HT-29 (cell line): ENCODE measurements at regions not wholly inside any gene's neighbourhood (a gene's known extent, or its start where the extent isn't known, plus 50 kb on each side); places are given as distances from the start of the nearest gene placed in this dataset.
A peak's percentile ranks its signal among the peaks of the same experiment; 100 is the strongest.
"Not testable (repeated sequence)": the region's sequence is repeated elsewhere in the genome, so short reads cannot be mapped to it uniquely, and the experiment has no call there.

Experiments
- DNase-seq: peaks from one replicate; pipeline ENCODE4 v3.0.0-alpha.2; 2015; ENCODE audit warnings: low spot score

DNA sequence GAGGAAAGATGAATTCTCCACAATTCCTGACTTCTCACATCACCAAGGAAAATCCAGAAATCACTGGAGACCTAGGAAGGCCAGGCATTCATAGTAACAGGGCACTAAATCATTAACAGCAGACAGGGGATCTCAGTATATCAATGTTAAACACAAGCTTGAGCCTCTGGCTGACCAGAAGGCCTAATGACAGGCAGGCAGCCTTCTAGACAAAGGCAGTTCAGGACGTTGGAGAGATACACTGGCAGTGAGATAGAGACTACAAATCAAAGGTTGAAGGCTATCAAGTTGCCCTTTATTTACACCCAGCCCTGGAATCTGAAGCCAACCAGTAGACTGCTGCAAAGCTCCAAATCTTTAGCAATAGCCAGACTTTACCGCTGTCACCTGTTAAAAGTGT lies 422.8 kb upstream of the CCL2 start:
- no peak for DNase-seq

DNA sequence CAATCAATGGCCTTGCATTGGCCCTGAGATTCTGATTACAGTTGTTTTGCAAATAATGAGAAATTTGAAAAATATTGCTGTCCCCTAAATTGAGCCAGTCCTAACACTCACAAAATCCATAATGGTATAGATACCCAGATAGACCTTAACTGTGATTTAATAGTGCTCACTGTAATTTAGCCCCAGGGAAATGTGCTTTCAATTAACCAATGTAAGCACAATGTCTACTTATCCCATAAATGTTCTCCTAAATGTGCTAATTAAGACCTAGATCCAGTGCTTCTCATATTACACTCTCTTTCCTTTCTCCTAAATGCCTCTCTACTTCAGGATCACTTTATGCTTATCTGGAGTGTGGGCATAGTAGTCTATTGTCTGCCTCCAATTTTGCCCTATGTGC lies 417.8 kb upstream of the CCL2 start:
- no peak for DNase-seq

DNA sequence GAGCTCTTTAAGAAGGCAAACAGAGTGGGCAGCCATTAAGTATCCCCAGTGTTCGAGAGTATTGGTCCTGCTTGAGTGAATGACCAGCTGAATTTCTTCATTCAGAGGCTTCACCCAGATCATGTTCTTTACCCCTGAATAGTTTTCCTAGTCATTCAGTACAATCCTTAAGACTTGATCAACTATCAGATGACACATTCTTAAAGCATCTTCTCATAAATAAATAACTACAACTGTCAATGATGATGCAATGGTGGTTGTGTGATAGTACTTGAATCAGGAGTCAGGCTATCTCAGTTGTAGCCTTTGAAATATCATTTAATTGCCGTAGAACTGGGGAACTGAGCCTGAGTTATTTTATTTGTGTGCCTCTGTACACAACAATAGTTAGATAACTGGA lies 416.8 kb upstream of the CCL2 start:
- no peak for DNase-seq

DNA sequence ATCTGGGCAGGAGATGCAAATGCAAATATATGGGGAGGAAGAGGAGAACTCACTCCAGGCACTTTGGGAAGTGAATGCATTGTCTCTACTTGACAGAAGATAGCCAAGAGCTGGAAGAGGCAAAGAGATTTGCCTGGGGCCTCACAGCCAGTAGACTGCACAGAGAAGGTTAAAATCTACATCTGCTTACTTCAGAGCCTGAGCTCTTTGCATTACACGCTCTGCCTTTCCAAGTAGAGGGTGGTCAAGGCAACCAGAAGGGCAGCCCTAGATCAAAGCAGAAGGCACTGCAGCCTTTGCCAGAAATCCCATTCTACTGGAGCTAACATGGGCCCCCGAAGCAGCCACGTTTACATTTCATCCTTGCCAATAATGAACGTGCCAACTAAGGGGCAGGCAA lies 407.2 kb upstream of the CCL2 start:
- DNase-seq: no peak

DNA sequence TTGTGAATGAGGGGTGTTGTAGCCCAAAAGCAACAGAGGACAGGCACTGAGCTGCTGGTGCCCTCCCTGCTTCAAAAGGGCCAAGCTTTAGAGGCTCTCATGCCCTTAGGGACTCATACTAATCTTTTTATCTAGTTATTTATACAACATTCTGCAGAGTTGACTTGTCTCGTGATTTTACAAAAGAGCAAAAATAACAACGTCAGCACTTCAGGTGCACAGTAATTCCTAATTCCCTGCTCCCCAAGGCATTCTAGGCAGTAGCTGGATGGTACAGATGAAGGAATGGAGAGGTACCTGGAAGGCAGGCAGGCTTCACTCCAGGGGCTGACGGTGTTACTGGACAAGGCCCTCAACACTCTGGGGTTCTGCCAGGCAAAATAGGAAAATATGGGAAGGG lies 406.7 kb upstream of the CCL2 start:
- DNase-seq: no peak

DNA sequence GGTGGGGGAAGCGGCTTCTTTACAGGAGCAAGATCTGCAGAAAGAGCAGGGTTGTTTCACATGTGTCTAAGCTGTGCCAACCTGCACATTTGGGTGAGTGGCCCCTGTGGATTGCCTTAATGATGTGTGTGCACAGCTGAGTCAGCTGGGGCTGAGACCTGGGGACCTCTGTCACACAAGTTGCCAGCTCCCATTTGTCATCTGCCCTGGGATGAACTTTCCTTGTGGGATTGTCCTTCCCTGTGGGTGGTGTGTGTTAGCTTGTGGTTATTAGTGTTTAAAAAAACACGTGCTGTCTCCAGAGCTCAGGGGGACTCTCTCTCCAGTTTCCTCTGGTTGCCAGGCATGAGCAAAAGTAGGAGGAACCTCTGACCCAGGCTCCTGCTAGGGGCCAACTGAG lies 400.5 kb upstream of the CCL2 start:
- no peak for DNase-seq

DNA sequence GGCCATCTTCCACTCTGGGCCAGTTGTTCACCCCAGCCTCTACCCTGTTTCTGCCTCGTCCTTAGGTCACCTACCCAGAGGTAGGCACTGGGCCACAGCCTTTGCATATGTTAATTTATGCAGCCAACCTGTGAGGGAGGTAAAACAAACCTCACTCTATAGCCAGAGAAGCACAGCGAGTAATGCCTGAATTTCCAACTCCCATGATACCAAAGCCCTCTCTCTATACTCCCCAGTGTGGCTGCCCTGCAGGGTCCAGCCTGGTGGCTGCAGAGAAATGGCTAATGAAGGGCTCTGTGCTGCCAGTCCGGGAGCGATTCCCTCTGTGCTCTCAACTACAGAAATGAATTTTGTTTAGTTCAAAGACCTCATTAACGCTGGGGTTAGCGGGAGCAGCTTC lies 397.0 kb upstream of the CCL2 start:
- DNase-seq: no peak

DNA sequence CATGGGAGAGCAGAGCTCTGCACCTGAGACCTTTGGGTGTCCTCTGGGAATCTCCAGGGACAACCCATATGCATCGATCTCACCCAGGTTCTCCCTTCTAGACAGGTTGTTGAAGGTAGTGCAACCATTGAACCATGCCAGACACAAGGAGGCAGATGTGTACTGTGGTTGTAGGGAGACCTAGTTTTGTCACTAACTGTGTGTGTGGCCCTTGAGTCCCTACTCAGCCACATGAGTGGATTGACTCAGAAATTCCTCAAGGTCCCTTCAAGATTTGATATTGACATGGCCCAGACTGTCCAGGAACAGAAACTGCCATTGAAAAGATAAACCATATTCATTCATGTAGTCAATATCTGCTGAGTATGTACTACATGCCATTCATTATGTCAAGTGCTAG lies 396.4 kb upstream of the CCL2 start:
- no peak for DNase-seq

DNA sequence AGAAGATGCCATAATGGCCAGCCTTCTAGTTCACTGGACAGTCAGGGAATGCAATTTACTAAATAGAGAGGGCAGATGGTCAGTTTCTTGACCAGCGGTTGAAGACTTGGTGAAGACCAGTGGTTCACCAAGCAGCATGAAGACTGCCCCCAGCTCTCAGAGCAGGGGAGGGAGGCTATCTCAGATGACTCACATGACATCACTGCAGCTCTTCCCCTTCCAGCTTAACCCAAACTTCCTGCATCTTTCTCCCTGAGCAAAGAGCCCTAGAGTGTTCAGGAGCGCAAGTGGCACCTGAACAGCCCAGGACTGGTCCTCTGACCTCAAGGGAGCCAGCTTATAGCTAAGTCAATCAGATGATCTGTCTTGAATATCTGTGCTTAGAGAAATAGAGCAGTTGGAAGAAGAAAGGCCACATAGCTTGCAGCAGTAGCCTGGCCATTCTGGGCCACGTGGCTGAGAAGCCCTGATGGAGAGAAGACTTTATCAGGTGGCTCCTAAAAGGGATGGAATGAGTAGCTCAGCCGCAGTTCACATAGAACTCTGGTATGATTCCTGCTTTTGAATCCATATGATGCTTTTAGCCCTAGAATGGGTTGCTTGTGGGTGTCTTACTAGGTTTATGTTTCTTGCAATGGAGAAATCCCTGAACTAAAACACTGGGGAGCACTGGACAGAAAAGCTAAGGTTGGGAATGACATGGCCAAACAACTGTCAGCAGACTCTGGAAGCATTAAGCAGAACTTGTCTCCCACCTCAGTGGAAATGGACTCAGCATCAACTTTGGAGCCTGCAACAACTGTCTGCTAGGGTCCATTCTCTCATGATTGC lies 392.1 kb upstream of the CCL2 start:
- no peak for DNase-seq

DNA sequence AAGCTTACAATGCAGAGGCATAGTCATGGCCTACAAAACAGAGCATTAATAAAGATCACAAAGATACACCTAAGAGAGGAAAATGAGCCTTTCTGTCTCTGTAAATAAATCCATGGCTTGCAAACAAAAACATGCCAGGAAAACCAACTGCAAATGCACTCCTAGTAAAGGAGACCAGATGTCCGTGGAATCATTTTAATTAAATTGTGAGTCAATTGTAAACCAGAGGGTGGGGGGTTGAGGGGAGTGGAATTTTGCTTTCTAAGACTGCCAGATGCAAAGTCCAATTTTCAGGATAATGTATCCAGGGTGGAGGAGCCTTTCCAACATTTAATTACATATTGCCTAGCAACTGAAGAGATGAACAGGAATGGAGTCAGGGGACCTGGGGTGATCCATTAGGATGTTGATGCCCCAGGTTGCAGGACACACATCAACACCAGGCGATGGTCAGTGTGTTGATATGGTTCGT lies 390.3 kb upstream of the CCL2 start:
- DNase-seq: no peak

DNA sequence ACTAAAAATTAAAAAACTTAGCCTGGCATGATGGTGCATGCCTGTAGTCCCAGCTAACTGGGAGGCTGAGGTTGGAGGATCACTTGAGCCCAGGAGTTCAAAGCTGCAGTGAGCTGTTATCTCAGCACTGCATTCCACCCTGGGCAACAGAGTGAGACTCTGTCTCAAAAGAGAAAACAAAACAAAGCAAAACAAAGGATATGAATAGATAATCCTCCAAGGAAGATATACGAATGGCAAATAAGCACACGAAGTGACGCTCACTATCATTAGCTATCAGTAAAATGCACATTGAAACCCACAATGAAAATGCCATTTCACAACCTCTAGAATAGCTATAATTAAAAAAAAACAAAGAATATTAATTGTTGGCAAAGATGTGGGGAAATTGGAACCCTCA lies 386.2 kb upstream of the CCL2 start:
- DNase-seq: no peak

DNA sequence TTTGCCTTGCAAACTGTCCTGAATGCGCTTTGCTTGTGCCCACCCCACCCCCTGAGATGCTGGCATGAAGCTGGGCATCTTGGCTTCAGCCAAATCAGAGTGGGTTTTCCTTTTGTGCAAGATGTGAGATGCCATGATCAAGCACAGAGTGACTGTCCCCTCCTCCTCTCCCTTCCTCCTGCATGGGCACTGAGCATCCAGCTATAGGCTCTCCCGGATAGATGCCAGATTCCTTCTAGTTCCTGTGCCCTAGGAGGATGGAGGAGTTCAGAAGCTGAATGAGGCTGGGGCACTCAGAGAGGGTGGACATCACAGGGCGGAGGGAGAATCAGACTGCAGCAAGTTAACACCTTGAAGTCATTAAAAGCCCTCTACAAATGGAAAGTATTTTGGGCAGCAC lies 384.1 kb upstream of the CCL2 start:
- no peak for DNase-seq

DNA sequence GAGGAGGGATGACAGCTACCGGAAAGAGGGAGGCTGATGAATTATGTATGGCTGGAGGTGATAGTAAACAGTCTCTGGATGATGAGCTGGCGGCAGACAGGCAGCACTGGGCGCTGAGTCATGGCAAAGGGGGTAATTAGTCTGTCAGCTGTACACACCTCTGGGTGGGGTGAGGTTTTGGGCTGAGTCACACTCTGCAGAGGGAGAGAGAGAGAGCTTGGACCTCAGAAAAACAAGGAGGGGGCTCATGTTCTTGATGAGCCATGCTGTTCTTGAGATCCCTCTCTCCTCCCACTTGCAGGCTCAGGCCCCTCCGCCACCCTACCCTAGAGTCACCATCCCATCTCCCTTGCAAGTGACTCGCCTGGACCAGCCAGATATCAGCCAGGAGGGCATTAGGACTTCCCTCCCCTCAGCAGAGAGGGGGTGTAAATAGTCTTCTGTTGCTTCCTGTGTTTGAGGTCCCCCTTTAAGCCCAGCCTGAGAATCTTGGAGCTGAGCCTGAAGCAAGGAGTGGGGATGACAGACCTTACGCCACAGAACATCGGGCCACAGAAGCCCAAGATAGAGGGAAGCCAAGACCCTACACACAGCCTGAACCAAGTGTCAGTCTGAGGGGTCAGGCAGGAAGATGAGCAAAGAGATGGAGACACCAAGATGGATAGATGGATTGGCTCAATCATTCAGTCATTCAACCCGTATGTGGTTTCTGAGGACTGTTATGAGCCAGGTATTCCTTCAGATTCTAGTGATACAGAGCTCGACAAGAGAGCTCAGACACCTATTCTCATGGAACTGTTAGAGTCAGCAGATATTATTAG lies 383.2 kb upstream of the CCL2 start:
- DNase-seq: no peak

DNA sequence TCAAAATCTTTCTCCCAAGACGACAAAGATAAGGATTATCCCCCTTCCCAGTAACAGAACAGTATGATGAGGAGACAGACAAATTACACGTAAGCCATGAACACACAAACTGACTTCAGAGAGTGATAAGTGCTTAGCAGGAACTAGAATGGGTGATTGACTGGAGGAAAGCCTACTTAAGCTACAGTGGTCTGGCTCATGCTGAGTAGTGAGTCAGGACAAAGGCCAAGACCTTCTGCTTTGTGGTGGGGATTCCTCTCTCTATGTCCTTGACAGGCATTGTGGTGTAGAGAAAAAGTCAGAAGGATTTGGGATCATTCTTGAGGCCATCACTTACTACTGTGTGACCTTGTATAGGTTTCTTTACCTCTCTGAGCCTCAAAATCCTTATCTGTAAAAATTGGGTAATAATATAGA lies 381.9 kb upstream of the CCL2 start:
- no peak for DNase-seq

DNA sequence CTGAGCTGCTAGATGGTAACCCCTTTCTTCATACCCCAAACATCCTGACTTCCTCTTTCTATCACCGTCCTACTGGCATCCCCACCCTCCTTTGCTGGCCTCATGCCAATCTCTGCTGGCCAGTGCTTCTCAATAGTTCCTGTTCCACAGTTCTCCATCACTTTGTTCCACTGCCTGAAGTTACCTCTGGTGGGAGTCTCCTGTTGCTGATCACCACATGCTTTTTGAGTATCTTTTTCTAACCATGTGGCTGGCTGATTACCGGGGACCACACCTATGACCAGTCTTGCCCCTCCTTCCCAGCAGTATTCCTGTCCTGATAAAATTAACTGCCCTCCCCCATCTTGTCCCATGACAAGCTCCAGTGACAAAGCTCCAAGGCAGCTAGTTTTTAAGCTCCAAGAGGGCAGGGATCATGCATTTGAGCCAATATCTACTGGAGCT lies 380.4 kb upstream of the CCL2 start:
- DNase-seq: peak; percentile 16

DNA sequence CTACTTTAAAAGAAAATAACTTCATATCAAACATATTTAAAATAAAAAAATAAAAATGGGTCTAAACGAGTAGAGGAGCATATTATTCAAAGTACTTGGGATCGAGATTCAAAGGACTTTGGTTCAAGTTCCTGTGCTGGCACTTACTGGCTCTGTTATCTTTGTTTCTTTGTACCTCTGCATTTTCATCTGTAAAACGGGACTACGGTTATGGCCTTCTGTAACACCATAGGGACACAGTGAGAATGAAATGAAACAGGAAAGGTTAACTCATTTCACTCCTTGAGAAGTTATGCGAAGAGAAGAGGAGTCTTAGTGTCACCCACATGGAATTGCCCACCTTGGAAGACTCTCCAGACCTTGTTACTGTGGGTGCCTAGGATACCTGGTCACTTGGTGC lies 379.1 kb upstream of the CCL2 start:
- no peak for DNase-seq

DNA sequence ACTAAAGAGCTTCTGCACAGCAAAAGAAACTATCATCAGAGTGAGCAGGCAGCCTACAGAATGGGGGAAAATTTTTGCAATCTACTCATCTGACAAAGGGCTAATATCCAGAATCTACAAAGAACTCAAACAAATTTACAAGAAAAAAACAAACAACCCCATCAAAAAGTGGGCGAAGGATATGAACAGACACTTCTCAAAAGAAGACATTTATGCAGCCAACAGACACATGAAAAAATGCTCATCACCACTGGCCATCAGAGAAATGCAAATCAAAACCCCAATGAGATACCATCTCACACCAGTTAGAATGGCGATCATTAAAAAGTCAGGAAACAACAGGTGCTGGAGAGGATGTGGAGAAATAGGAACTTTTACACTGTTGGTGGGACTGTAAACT lies 372.8 kb upstream of the CCL2 start:
- DNase-seq: not testable (repeated sequence)

DNA sequence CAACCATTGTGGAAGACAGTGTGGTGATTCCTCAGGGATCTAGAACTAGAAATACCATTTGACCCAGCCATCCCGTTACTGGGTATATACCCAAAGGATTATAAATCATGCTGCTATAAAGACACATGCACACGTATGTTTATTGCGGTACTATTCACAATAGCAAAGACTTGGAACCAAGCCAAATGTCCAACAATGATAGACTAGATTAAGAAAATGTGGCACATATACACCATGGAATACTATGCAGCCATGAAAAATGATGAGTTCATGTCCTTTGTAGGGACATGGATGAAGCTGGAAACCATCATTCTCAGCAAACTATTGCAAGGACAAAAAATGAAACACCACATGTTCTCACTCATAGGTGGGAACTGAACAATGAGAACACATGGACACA lies 372.4 kb upstream of the CCL2 start:
- DNase-seq: not testable (repeated sequence)

DNA sequence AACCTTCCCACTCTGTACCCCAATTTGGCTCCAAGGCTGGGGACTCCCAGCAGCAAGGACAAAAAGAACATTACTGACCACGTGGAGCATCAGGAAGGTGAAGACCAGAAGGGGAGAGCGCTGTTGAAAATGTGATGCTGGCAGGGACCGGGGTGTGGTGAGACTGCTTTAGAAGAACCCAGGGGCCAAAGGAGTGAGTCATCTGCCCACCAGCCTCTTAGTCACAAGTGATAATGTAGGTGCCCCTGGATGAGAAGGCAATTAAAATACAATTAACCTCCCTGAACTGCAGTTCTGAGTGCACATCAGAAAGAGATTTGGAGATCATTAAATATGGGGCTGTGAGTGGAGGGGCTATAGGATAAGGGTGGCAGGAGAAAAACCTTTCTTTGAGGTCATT lies 366.6 kb upstream of the CCL2 start:
- no peak for DNase-seq

DNA sequence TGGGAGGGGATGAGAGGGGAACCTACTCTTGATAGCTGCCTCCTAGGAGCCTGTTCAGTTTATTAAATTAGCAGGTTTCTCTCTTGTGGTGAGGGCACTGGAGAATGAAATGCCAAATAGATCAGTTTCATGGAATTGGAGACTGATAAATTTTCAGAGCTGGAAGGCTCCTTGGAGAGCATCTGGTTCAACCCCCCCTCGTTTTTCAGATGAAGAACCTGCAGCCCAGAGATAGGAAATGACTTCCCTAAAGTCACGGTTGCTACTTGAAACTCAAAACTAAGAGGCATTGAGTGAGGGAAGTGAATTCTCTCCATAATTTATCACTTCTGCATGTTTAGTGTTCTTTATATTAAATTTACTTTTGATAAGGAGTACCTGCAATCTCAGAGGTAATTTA lies 366.0 kb upstream of the CCL2 start:
- DNase-seq: no peak

DNA sequence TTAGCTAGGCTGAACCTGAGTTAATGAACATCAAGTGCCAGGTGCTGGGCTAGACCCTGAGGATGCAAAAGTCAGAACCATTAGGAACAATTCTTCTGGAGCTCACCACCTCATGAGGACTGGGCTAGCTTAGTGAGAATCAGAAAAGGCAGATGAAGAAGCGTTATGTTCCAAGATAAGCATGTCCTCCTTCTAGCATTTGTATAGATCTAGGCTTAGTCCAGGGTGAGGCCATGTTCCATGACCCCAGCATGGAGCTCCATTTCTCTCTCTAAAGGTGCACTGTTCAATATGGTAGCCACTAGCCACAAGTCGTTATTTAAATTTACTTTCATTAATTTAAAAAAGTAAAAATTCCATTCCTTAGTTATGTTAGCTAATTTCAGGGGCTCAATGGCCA lies 365.3 kb upstream of the CCL2 start:
- DNase-seq: no peak

DNA sequence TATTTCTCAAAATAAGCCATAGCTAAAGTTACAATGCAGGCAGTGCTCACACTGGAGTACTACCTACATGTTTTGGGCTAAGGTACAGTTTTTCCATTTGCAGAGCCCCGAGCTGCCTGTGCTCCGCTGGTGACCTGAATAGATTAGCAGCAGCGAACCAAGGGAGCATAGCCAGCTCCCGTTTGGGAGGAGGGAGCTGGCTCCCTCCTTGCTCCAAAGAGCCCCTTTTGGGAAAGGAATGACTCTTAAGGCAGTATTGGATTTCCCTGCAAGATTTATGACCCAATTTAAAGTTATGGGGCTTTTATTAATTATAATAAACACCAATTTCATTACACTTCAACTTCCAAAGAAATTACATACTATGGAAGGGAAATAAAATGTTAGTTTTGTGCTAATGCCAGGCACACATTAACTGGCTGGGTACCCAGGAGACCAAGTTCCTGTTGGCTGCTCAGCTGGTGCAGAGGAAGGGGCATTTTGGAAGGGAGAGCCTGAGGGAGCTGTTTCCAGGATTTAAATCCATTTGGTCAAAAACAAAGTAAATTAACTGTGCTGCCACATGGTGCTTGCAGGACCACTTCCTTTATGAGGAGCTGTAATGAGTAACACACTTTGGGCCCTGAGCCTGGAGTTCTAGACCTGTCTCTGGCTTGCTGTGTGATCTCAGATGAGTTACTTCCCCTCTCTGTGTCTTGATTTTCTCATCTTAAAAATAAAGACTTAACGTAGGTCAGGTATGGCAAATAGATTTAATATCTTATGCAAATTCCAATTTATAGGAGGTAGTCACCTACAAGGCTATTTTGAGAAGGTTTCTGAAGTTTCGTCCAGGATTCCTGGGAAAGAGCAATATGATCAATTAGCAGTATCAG lies 362.1 kb upstream of the CCL2 start:
- no peak for DNase-seq
